Mesendoderm (in vitro differentiated cells): ENCODE measurements at regions not wholly inside any gene's neighbourhood (a gene's known extent, or its start where the extent isn't known, plus 50 kb on each side); places are given as distances from the start of the nearest gene placed in this dataset.
A peak's percentile ranks its signal among the peaks of the same experiment; 100 is the strongest.

Experiments
- DNase-seq: peaks from one replicate; pipeline ENCODE4 v3.0.0; 2013
- H2AK5ac ChIP-seq: 2 replicates; pipeline ENCODE4 v1.6.1; 2013; ENCODE audit warnings: low read length, inconsistent platforms
- H2BK120ac ChIP-seq: 2 replicates; pipeline ENCODE4 v1.6.1; 2013; ENCODE audit warnings: low read depth, mild to moderate bottlenecking, low read length, moderate library complexity, mixed read lengths
- H2BK15ac ChIP-seq: replicated peaks from 2 replicates; pipeline ENCODE4 v1.6.1; 2013; ENCODE audit warnings: low read depth, mild to moderate bottlenecking, moderate library complexity
- H2BK5ac ChIP-seq: 2 replicates; pipeline ENCODE4 v1.6.1; 2013; ENCODE audit warnings: low read length, inconsistent platforms
- H3K18ac ChIP-seq: 2 replicates; pipeline ENCODE4 v1.6.1; 2013; ENCODE audit warnings: mild to moderate bottlenecking, low read length, mixed read lengths
- H3K23ac ChIP-seq: one replicate; pipeline ENCODE4 v1.6.1; 2013; ENCODE audit warnings: low read length
- H3K27ac ChIP-seq: 2 replicates; pipeline ENCODE4 v1.5.1; 2013; ENCODE audit warnings: low read depth, mild to moderate bottlenecking, inconsistent platforms, low read length, moderate library complexity
- H3K27me3 ChIP-seq: 2 replicates; pipeline ENCODE4 v1.6.1; 2013; ENCODE audit warnings: low read length, control low read depth, mild to moderate bottlenecking, inconsistent platforms; ENCODE audit not compliant: insufficient read depth, poor library complexity
- H3K36me3 ChIP-seq: 2 replicates; pipeline ENCODE4 v1.6.1; 2013; ENCODE audit warnings: low read length, inconsistent platforms; ENCODE audit not compliant: control insufficient read depth, insufficient read depth
- H3K4ac ChIP-seq: one replicate; pipeline ENCODE4 v1.6.1; 2013; ENCODE audit warnings: low read depth, mild to moderate bottlenecking, low read length, moderate library complexity
- H3K4me1 ChIP-seq: 2 replicates; pipeline ENCODE4 v1.6.1; 2013; ENCODE audit warnings: low read depth, low read length, inconsistent platforms; ENCODE audit not compliant: control insufficient read depth
- H3K4me2 ChIP-seq: 2 replicates; pipeline ENCODE4 v1.6.1; 2013; ENCODE audit warnings: low read length
- H3K4me3 ChIP-seq: 2 replicates; pipeline ENCODE4 v1.5.1; 2013; ENCODE audit warnings: mild to moderate bottlenecking, low read length
- H3K56ac ChIP-seq: one replicate; pipeline ENCODE4 v1.6.1; 2013; ENCODE audit warnings: low read length
- H3K79me1 ChIP-seq: 2 replicates; pipeline ENCODE4 v1.6.1; 2013; ENCODE audit warnings: low read length, inconsistent platforms
- H3K79me2 ChIP-seq: 2 replicates; pipeline ENCODE4 v1.6.1; 2013; ENCODE audit warnings: mild to moderate bottlenecking, low read length; ENCODE audit not compliant: control insufficient read depth, insufficient read depth
- H3K9ac ChIP-seq: 2 replicates; pipeline ENCODE4 v1.6.1; 2013; ENCODE audit warnings: low read length, inconsistent platforms
- H4K5ac ChIP-seq: one replicate; pipeline ENCODE4 v1.6.1; 2013; ENCODE audit warnings: low read length
- H4K8ac ChIP-seq: one replicate; pipeline ENCODE4 v1.6.1; 2013; ENCODE audit warnings: low read depth, mild to moderate bottlenecking, control low read depth, low read length, moderate library complexity
- WGBS: extraction: QIAGEN DNeasy Blood & Tissue Kit; methylation state at CpG from one replicate; pipeline ENCODE4 v1.1.7; 2013; ENCODE audit warnings: low lambda C conversion rate, missing lambda C conversion rate; ENCODE audit not compliant: insufficient coverage; ENCODE audit errors: extremely low coverage; 5-methylcytosine and 5-hydroxymethylcytosine counted together

GRCh38 chr2:38174646-38175423, 98.9 kb upstream of the CYP1B1 start:
- Histone ChIP-seq H3K9ac (no peak overlapping the region), H3K23ac (no peak overlapping the region), H3K27ac (no peak overlapping the region), H3K4me1 (no peaks in the 10 kb centered on the region), H2BK120ac (no peak overlapping the region), H3K79me2 (no peaks in the 10 kb centered on the region), H3K27me3 (no peaks in the 10 kb centered on the region), H3K79me1 (no peaks in the 10 kb centered on the region), H2BK5ac (no peak overlapping the region), H3K36me3 (no peaks in the 10 kb centered on the region), H2AK5ac (no peak overlapping the region), H3K4me2 (no peak overlapping the region), H4K8ac (no peak overlapping the region), H2BK15ac (no peak overlapping the region), H3K56ac (no peak overlapping the region), H3K4ac (no peak overlapping the region), H4K5ac (no peak overlapping the region), H3K4me3 (no peak overlapping the region), H3K18ac (no peak overlapping the region)
- DNase-seq, result peak; percentile 21
- WGBS, result no CpG with 5 or more reads among the region's 7 CpGs

GRCh38 chr2:38174131-38174530, 98.2 kb upstream of the CYP1B1 start:
- Histone ChIP-seq H3K18ac (no peak overlapping the region), H3K9ac (no peak overlapping the region), H3K23ac (no peak overlapping the region), H3K4me2 (no peak overlapping the region), H3K79me1 (no peaks in the 10 kb centered on the region), H3K4ac (no peak overlapping the region), H3K36me3 (no peaks in the 10 kb centered on the region), H3K79me2 (no peaks in the 10 kb centered on the region), H3K27ac (no peak overlapping the region), H3K4me1 (no peaks in the 10 kb centered on the region), H2AK5ac (no peak overlapping the region), H2BK5ac (no peak overlapping the region), H3K56ac (no peak overlapping the region), H4K8ac (no peak overlapping the region), H2BK15ac (no peak overlapping the region), H2BK120ac (no peak overlapping the region), H3K27me3 (no peaks in the 10 kb centered on the region), H4K5ac (no peak overlapping the region), H3K4me3 (no peak overlapping the region)
- DNase-seq, result no peak
- WGBS, result no CpG with 5 or more reads among the region's 2 CpGs

- WGBS, result no CpG with 5 or more reads among the region's 4 CpGs
- no peak overlapping the region for H3K18ac ChIP-seq
- no peak overlapping the region for H4K8ac ChIP-seq
- H2BK15ac ChIP-seq, result no peak overlapping the region
- H3K9ac ChIP-seq, result no peak overlapping the region
- no peaks in the 10 kb centered on the region for H3K27me3 ChIP-seq
- no peak overlapping the region for H3K4ac ChIP-seq
- no peak overlapping the region for H2AK5ac ChIP-seq
- H3K4me3 ChIP-seq, result no peak overlapping the region
- no peak for DNase-seq
- no peak overlapping the region for H3K56ac ChIP-seq
- no peaks in the 10 kb centered on the region for H3K79me2 ChIP-seq
- H3K79me1 ChIP-seq, result no peaks in the 10 kb centered on the region
- no peak overlapping the region for H3K23ac ChIP-seq
- H2BK5ac ChIP-seq, result no peak overlapping the region
- no peak overlapping the region for H3K27ac ChIP-seq
- no peak overlapping the region for H2BK120ac ChIP-seq
- H4K5ac ChIP-seq, result no peak overlapping the region
- no peak overlapping the region for H3K4me2 ChIP-seq
- no peaks in the 10 kb centered on the region for H3K36me3 ChIP-seq
- no peaks in the 10 kb centered on the region for H3K4me1 ChIP-seq
These were observed 97.7 kb upstream of the CYP1B1 start for GRCh38 chr2:38173683-38174082.

- Histone ChIP-seq H3K36me3 (no peaks in the 10 kb centered on the region), H3K9ac (no peak overlapping the region), H2BK120ac (no peak overlapping the region), H2BK15ac (no peak overlapping the region), H4K5ac (no peak overlapping the region), H3K27ac (no peak overlapping the region), H4K8ac (no peak overlapping the region), H3K79me1 (no peaks in the 10 kb centered on the region), H2BK5ac (no peak overlapping the region), H3K4ac (no peak overlapping the region), H3K4me1 (no peaks in the 10 kb centered on the region), H2AK5ac (no peak overlapping the region), H3K79me2 (no peaks in the 10 kb centered on the region), H3K18ac (no peak overlapping the region), H3K4me2 (no peak overlapping the region), H3K27me3 (no peaks in the 10 kb centered on the region), H3K4me3 (no peak overlapping the region), H3K23ac (no peak overlapping the region), H3K56ac (no peak overlapping the region)
- DNase-seq, result no peak
- WGBS, result no CpG with 5 or more reads among the region's 1 CpG
These were observed 95.4 kb upstream of the CYP1B1 start for GRCh38 chr2:38171208-38171855.

- Histone ChIP-seq H2BK5ac (no peak overlapping the region), H3K4ac (no peak overlapping the region), H3K4me1 (no peaks in the 10 kb centered on the region), H4K5ac (no peak overlapping the region), H3K27ac (no peak overlapping the region), H3K4me3 (no peak overlapping the region), H2BK15ac (no peak overlapping the region), H3K27me3 (no peaks in the 10 kb centered on the region), H3K36me3 (no peaks in the 10 kb centered on the region), H2BK120ac (no peak overlapping the region), H3K79me1 (no peaks in the 10 kb centered on the region), H3K9ac (no peak overlapping the region), H3K56ac (no peak overlapping the region), H3K18ac (no peak overlapping the region), H4K8ac (no peak overlapping the region), H3K79me2 (no peaks in the 10 kb centered on the region), H2AK5ac (no peak overlapping the region), H3K4me2 (no peak overlapping the region), H3K23ac (no peak overlapping the region)
- DNase-seq, result no peak
These were observed 94.8 kb upstream of the CYP1B1 start for GRCh38 chr2:38170733-38171132.

GRCh38 chr2:38170067-38170466, 94.1 kb upstream of the CYP1B1 start:
- H3K27me3 ChIP-seq, result no peaks in the 10 kb centered on the region
- H4K8ac ChIP-seq, result no peak overlapping the region
- H4K5ac ChIP-seq, result no peak overlapping the region
- H3K4me2 ChIP-seq, result no peak overlapping the region
- no peak overlapping the region for H3K4ac ChIP-seq
- no peak overlapping the region for H3K18ac ChIP-seq
- H2BK120ac ChIP-seq, result no peak overlapping the region
- H3K4me1 ChIP-seq, result no peaks in the 10 kb centered on the region
- no peak overlapping the region for H2AK5ac ChIP-seq
- no peak overlapping the region for H2BK15ac ChIP-seq
- no peak overlapping the region for H3K4me3 ChIP-seq
- WGBS, result no CpG with 5 or more reads among the region's 3 CpGs
- H3K9ac ChIP-seq, result no peak overlapping the region
- no peak overlapping the region for H2BK5ac ChIP-seq
- no peak overlapping the region for H3K27ac ChIP-seq
- H3K79me1 ChIP-seq, result no peaks in the 10 kb centered on the region
- H3K79me2 ChIP-seq, result no peaks in the 10 kb centered on the region
- H3K56ac ChIP-seq, result no peak overlapping the region
- DNase-seq, result no peak
- no peak overlapping the region for H3K23ac ChIP-seq
- H3K36me3 ChIP-seq, result no peaks in the 10 kb centered on the region
